ENCODE measurements at regions not wholly inside any gene's neighbourhood (a gene's known extent, or its start where the extent isn't known, plus 50 kb on each side); places are given as distances from the start of the nearest gene placed in this dataset.
"Not testable (repeated sequence)": the region's sequence is repeated elsewhere in the genome, so short reads cannot be mapped to it uniquely, and the experiment has no call there.

- no peak for DNase-seq (ENCODE audit: low read depth)
Observed at GRCh38 chrX:103428525-103428924, 52.2 kb downstream of the BEX3 start.

GRCh38 chrX:103429026-103429425, 52.7 kb downstream of the BEX3 start:
- DNase-seq (ENCODE audit: low read depth): not testable (repeated sequence)

- DNase-seq (ENCODE audit: low read depth): no peak
Observed at GRCh38 chrX:103431316-103431715, 55.0 kb downstream of the BEX3 start.

DNA sequence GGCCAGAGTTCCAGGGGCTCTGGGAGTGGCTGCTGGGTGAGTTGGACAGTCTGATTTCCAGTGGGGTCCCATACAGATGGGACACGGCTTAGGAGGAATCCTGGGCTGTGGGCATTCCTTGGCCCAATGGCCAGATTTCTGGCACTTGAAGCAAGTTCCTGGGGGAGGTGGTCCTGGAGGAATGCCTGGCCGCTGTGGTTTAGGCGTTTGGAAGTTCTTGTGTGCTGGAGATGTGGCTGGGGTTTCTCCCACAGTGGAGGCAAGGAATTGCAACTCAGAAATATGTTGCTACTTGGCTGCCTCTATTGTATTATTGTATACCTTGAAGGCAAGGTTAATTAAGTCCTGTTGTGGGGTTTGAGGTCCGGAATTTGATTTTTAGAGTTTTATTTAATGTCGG, 56.5 kb downstream of the BEX3 start:
- not testable (repeated sequence) for DNase-seq (ENCODE audit: low read depth)

DNA sequence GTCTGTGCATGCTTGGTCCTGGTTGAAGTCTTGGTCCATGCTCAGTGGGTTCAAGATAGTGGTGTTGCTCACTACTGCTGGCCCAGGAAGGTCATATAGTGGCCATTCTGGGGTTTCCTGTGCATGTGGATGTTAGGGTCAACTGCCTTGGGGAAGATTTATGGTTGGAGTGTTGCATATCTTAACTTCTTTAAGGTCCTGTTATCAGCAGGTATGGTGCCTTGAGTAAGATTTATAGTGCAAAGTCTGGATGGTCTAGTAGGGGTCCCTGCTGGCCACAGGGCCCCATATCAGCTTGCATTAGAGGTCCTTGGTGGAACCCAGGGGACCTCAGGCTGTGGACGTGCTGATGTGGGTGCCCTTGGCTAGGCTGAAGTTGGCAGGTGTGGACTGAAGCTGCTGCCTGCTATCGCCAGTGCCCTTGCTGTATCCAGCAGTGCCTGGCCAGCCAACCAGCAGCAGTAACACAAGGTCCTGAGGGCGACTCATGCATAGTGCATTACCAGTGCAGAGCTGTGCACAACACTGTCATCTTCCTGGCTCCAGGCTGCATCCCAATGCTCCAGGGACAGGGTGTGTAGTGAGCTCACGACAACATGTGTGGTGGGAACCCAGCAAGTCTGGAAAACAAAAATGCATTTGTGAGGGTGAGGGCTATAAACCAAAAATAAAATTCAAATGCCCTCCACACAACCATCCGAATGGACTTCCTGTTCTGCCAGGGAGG, 61.0 kb downstream of the BEX3 start:
- DNase-seq (ENCODE audit: low read depth): no peak

DNA sequence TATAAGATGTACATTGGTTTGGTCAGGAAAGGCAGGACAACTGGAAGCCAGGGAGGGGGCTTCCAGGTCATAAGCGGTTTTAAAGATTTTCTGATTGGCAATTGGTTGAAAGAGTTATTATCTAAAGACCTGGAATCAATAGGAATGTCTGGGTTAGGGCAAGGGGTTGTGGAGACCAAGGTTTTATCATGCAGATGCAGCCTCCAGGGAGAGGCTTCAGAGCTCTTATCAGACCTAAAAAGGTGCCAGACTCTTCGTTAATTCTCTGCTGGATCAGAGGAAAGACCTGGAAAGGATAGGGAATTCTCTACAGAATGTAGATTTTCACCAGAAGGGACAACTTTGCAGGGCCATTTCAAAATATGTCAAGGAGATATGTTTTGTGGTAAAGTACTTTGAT, 62.8 kb downstream of the BEX3 start:
- no peak for DNase-seq (ENCODE audit: low read depth)

DNA sequence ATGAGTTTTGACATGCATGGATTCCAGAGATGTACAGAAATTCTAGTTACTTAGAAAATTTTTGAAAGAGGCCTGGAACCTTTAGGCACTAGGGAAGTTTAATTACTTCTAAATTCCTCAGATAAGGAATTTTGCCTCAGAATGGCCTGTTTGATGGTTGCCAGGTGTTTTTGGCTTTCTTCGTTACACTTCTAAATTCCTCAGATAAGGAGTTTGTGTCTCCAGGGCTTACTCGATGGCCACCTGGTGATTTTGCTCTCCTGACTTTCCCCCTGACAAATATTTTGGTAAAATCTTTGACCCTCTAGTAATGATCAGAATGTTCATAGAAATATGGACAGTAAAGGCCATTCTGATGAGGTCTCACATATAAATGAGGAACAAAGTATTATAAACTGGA, 64.3 kb downstream of the BEX3 start:
- DNase-seq (ENCODE audit: low read depth): no peak

DNA sequence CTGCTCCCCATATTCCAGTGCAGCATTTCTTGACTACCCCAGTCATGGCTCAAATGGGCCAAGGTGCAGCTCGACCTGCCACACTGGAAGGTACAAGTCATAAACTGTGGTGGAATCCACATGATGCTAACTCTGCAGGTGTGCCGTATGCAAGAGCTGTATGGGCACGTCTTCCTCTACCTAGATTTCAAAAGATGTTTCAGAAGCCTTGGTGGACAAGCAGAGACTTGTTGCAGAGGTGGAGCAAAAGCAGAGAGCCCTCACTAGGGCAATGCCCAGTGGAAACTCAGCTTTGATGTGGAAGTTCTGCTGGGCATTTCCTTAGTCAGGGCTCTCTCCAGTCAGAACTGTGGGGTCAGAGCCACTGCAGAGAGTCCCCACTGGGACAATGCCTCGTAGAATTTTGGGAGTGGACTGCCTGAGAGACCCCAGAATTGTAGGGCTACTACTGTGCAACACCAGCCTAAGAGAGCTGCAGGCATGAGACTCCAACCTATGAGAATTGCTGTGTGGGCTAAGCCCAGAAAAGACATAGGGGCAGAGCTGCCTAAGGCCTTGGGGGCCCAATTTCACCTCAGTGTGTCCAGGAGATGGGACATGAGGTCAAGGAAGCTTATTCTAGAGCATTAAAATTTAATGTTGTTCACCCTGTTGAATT, 65.7 kb downstream of the BEX3 start:
- DNase-seq (ENCODE audit: low read depth): no peak

GRCh38 chrX:103442536-103442901, 66.2 kb downstream of the BEX3 start:
- peak; percentile 57 for DNase-seq (ENCODE audit: low read depth)

DNA sequence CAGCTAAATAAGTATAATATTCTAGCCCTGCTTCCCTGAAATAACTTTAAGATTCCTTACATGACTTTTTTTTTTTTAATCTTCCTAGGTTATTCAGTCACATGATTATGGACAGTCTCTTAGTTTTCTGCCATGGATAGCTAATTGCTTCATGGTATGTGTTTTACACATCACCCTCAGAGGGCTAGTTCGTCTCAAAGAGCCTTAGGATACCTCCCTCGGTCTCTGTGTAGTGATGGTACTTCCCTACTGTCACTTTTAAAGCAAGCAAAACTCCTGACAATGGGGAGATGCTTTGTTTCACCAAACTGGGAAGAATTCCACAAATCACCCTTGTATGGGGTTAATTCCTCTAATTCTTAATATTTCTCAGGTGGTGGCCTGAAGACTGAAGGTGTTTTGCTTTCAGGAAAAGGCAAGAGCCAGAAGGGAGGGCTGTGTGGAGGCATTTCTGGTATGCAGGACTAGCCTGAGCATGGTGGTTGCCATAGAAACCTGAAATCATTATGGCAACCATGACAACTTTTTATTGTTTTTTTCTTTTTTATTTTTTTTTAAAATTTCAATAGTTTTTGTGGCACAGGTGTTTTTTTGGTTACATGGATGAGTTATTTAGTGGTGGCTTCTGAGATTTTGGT, 70.4 kb downstream of the BEX3 start:
- peak; percentile 19 for DNase-seq (ENCODE audit: low read depth)
